Esophagus mucosa (tissue), 1 donor: ENCODE measurements at regions not wholly inside any gene's neighbourhood (a gene's known extent, or its start where the extent isn't known, plus 50 kb on each side); places are given as distances from the start of the nearest gene placed in this dataset.
A peak's percentile ranks its signal among the peaks of the same experiment; 100 is the strongest.

Experiments used
- ATAC-seq: fragments of 200-7000 bp; cut with Tn5 transposase; one replicate; pipeline ENCODE4 v1.9.1; 2020
- donor health status: DM: yes; HTN: yes; CAD: no.

DNA sequence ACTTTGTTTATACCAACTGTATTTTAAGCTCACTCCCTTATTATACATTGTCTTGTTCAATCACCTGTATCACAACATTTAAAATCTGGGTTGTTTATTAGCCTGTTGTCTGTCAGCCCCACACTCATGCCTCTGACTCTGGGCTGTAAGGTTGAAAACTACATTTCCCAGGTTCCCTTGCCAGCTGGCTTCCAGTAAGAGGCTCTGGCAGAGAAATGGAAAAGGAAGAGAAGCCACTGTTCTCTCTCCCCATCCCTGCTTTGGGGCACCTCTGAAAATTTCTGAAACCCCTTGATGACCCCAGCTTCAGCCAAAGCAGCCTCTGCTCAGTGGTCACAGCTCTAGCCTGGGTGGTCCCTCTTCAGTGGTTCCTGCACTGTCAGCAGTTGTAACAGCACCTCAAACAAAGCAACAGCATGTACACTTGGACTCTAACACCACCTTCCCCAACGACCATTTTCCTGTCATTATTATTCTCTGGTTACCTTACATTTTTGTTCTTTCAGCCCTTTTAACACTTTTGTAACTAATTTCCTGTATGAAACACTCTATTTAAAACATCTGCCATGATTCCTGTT, 108.9 kb upstream of the LGALSL start:
- no peak for ATAC-seq

DNA sequence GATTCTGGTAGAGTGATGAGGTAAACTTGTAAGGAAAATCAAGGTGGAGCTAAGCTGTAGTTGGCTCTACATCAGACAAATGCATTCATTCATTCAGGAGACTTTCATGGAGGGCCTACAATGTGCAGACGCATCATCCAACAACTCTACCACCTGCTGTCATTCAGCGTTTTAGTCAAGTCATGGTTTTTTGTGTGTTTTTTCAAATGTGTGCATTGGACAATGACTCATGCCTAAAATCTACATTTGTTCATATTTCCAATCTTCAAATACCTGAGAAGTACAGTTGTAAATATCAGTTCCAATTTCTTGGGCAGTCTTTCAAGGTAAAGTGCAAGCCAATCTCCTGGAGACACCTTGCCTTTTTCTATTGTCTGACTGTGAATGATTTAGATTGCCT, 108.0 kb upstream of the LGALSL start:
- no peak for ATAC-seq

DNA sequence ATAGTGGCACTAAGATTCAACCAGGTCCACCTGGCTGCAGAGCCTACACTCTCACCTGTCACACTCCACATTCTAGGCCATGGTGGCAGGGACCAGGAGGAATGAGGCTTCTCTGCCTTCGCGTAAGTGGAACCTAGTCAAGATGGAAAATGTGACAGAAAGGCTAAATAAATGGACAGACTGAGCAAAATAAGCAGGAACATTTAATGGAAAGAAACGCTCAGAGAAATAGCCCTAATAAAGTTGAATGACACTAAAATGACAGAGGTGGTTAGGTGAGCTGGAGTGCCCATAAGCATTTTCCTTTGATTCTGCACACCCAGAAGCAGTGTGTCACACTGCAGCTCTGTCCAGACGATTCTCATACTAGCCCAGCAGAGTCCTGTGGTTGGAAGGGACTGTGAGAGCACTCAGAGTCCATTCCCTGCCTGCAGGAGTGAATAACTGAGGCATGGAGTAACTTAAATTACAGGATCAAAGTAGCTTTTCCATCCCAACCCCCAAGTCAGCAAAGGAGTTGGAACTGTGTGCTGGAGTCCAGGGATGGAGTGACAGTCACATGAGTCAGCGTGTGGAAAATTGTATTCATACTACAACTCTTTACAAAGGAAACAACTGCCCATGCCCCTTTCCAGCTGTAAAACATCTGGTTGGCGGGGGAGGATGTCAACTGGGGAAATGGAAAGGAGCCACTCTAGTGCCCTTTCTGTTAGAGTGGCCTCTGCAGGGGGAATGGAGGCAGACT, 105.4 kb upstream of the LGALSL start:
- ATAC-seq = no peak

DNA sequence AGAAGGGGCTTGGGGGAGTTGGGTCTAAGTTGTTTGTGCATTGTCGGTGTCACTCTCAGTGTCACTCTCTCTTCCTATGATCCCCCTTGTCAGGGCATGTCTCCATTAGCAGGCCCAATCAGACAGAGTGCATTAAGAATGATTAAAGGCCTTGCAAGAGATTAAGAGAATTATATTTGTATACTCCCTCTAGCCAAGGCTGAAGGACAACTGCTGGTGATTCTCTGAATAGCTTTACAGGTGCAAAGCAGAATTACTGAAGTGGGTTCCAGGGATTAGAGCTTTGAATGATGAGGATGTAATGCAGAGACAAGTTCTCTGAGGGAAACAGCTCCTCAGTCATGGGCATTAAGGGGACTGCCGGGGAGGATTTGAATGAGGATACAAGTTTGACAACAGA, 104.8 kb upstream of the LGALSL start:
- ATAC-seq = no peak

DNA sequence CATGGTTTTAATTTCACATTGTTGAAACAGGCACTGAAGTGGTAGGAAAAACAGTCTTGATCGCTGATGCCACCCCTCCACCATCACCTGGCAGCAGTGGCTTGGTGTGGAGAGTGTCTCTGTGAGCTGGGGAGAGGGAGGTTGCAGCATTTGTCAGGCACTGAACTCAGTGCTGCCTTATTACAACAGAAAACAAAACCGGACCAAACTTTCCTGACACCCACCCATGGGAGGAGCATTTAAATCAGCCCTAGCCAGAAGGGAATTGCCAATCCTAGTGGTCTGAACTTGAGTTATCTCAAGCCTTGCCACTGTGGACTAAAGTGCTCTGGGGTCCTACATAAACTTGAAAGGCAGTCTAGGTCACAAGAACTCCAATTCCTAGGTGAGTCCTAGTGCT, 103.0 kb upstream of the LGALSL start:
- ATAC-seq = no peak

DNA sequence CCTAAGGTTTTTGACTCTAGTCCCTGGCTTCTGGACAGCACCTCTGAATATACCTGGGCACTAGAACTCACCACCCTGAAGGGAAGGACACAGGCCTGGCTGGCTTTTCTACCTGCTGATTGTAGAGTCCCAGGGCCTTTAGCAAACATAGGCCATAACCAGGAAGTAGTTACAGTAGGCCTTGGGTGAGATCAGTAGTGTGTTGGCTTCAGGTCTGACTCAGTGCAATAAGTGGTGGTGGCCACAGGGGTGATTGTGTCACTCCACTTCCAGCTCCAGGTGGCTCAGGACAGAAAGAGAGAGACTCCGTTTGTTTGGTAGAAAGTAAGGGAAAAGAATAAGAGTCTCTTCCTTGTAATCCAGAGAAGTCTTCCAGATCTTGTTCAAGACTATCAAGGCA, 101.7 kb upstream of the LGALSL start:
- peak; percentile 81 for ATAC-seq

DNA sequence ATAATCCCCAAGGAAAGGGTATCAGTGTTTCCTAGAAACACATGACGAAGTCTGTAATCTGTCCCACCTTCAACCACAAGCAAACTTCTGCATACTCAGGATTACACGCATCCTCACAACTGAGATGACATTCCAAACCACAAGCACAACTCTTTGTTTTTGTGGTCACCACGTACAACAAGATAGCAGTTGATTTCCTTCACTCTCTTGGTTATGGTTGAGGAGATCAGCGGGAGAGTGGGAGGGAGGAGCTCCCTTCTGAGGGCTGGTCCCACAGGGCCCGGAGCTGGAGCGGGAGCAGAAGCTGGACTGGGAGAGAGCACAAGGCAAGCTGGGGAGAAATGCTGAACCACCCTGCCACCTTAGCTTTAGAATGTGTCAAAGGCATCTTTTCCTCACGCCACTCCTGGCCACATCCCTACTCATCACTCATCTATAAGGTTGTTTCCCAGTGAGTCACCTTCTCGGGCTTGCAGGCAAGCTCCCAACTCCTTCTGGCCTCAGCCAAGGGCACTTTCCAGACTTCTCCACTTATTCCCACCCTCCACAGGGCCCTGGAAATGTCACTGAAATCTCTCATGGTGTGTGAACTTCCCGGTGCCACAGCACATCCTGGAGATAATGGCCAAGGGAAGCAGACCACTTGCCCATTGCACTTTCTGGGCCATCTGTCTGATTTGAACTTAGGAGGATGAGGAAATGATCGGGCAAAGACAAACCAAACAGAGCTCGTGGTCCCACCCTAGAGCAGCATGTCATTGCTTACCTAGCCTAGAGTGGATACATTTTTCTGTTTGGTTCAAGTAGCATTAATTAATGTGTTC, 98.9 kb upstream of the LGALSL start:
- peak; percentile 62 for ATAC-seq

DNA sequence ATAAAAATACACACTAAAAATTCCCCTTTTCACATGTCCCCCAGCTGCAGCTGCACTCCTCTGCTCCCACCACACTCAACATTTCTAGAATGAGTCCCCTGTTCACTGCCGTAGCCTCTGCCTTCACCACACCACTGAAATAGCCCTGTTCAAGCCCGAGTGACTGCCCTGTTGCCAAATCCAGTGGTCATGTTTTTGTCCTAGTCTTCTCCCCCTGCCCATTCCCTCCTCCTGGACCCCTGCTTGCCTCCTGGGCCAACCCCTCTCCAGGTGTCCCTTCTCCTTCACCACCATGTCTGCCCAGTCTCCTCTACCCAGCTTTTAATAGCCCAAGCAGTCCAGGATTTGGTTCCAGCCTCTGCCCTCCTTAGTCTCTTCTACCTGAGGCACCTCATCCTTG, 97.1 kb upstream of the LGALSL start:
- ATAC-seq = no peak

DNA sequence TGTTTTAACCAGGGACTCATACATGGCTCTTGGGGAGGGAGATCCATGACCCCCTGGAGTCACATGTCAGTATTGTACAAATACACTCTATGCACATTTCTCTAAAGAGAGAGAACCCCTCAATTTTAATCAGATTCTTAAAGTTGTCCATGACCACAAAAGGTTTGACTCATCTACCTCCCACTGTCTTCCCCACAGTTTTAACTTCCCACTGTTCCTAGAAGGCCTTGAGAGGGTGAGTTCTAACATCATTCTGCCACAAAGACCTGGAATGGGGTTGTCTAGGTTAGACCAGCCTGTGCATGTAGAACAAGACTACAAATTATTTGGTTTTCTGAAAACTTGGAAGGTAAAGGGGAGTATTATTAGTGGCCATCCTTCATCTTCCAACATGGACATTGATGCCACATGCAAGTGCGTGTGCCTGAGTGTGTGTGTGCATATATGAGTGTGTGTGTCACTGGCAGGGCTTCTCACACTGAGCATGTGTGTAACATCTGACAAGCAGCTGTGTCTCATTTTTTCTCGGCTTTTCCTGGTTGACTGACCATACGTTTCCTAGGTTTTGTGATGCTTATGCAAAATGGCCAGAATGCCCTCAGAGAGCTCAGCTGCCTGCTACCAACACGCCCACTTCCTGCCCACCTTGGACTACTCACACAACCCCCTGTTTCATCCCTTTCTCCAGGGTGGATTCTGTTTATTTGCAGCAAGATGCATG, 94.6 kb upstream of the LGALSL start:
- no peak for ATAC-seq

DNA sequence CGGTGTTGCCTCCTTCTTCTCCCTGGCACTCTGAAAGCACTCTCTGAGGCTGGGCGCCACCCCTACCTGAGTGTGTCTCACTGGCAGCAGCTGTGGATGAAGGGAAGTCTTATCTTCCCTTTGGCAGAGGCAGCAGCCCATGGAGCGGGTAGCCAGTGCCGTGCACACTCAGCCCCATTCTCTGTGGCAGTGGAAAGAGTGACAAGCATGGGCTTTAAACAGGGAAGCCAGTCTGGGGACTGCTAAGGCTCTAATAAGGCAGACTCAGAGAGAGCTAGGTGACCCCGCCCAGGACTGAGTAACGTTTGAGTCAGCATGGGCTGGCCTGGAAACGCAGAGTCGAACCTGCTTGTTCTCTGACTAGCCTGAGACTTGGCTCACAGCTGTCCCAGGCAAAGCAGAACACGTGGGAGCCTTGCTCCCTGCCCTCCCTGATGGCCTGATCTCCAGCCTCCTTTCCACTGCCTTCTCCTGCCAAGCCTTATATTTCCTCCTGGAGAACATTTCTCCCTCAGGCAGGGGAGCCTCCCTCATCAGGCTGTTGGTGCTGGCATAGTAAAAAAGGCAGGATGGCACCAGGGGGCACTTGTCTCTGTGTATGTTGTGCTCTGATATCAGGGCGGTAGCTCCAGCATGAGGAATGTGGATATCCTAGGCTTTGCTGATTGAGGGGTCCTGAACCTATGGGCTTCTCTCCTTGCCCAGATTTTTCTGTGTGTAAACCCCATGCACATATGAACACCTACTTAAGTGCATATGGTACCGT, 93.9 kb upstream of the LGALSL start:
- peak; percentile 88 for ATAC-seq

DNA sequence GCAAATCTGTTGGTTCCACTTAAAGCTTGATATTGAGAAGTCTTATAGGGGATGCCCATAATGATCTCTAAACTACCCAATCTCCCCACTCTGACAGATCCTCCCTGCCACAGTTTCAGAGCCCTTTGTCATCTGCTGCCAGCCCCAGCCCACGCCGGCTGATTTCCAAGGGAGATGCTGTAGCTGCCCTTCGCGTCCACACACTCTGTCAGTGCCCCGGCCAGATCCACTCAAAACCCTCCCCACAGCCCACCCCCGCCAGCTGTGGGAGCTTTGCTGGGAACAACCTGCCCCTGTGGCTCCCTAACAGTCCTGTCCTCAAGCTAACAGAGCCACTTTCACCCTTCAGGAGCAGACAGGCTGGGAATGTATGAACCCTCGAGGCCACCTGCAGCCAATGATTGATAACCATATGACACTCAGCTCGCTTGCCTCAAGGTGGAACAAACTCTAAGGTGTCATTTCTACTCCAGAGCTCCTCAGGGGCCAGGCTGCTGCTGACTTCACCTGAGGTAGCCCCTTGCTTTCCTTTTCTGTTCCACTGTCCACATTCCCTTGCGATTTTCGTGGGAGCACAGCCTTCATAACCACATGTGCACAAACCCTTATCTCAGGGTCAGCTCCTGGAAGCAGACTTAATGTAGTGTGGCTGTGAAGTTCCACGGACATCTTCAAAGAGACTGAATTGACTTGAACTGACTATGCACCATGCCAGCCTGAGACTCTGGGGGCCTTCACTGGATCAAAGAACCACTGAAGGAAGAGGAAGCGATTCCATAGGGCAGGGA, 92.6 kb upstream of the LGALSL start:
- ATAC-seq = no peak

DNA sequence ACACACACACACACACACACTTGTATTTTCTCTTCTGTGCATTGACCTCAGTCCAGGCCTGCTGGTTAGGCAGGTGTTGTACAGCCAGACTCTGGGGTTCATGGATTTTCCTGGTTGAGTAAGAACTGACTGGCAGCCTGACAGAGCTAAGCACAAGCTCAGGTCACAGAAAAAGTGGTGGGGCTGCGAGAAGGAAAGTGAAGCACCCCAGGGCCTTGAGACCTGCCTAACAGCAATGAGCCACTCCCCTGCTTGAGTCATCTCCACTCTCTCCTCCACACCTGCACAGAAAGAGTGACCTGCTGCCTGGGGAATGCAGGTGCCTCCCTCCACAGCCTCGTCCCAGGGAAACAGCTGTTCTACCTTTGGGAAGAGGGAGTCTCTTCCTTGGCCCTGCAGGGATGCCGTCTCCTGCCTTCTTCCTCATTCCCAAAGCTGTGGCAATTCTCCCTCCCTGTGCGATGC, 91.4 kb upstream of the LGALSL start:
- ATAC-seq = peak; percentile 90

DNA sequence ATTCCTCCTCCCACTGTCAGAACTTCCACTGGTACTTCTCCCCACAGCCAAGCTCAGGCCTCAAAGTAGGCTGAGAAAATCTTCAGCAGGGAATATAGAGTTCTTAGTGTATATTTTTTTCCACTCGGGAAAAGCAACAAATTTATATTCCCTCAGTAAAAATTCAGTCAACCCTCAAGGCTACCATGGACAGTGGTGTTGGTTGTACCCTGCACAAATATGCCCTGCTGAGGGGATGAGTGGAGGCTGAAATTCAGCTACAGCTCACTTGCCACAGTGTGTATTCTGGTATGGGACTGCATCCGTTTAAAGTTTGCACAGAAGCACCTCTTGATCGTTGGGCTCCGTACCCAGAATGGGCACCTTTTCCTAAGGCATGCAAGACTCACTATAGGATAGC, 90.8 kb upstream of the LGALSL start:
- ATAC-seq = no peak

DNA sequence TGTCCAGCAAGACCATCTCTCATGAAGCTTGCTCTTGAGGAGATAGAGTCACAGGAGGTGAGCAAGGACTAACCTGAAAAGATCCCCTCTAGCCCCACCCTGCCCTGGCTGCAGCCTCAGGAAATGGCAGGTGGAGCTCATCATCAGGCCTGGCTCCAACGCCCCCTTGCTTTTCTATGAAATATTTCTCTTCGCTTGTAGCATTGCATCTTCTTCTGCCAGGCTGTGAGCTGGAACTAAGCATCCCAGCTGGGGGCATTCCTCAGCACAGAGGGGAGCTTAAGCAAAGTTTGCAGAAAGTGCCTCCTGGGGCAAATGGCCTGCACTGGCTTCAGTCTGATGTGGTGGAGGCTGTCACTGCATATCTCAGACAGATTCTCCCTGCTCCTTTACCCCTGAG, 90.1 kb upstream of the LGALSL start:
- ATAC-seq = no peak

DNA sequence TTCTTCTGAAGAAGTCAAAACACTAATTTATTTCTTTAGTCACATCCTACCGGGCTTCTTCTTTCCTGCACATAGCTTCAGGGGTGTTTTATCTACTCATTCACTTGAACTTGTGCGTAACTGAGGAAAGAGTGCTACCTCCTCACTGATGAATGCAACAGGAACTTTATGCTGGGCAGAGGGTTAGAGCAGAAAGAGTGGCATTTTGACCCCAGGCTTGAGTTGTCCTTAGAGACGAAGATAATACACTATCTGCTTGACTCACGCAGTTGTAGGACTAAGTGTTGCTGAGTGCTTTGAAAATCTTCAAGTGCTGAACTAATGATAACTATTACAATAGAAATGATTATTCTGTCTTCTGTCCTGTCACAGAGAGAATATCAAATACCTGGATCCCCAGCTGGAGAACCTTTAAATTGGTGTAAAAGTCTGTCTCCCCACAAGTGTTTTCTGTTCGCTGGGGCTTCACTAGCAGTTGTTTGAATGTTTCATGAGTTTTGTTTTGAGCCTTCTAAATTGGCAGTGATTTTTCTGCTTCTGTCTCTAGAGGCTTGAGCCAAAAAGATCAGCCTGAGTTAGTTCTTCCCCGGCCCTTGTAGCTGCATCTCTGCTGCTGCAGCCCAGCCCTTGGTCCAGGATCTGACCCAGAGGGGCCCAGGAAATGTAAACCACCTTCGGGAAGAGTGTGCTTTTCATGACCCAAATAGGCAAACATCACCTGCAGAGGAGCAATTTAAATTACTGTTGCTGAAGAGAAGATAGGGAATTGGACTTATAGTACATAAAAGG, 86.3 kb upstream of the LGALSL start:
- ATAC-seq = no peak

DNA sequence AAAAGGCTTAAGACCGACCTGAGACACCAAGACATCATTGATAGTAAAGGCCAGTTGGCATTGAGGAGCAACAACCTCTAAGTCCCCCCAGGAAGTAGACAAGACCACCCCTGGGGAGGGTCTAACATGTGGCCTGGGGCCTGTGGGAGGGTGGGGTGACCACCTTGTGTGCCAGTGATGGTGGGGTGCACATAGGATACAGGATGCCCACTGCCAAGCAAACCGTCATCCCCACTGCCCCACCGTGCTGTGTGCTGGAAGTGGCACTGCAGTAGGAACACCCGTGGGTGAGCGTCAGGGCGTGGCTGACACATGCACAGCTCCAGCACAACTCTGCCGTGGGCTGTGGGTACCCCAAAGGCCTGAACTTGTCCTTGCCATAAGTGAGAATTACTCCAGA, 84.3 kb upstream of the LGALSL start:
- no peak for ATAC-seq

DNA sequence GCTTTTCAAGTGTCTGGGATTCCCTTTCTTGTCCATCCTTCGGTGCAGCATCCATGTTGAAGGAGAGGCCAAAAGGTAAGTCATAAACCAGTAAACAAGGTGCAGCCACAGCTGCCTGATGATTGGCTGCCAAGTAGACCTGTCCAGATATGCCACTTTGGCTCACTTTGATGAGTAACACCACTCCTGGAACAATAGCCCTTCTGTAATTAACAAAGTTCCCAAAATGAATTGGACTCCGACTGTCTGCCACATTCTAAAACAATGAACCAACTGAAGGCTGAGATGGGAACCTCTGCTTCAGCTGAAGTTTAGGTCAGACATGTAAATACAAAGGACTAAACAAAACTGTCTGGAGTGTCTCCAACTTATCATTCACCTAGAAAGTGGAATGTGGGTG, 82.2 kb upstream of the LGALSL start:
- ATAC-seq = peak; percentile 93

DNA sequence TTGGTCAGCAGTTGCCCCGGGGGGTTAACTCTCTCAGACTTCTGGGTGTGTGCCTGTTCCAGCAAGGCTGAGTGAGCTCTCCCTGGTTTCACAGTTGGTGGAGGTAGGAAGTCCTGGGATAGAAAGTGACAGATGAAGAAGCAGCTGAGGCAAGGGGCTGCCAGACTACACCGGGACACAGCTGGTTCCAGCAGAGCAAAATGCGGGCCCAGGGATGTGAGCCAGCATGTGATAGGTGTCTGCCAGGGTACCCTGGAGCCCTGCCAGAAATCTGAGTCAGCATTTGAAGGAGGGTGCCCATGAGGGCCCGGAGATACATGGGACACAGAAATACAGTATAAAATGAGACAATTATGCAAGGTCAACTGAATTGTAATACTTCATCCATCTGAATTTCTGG, 79.3 kb upstream of the LGALSL start:
- no peak for ATAC-seq

DNA sequence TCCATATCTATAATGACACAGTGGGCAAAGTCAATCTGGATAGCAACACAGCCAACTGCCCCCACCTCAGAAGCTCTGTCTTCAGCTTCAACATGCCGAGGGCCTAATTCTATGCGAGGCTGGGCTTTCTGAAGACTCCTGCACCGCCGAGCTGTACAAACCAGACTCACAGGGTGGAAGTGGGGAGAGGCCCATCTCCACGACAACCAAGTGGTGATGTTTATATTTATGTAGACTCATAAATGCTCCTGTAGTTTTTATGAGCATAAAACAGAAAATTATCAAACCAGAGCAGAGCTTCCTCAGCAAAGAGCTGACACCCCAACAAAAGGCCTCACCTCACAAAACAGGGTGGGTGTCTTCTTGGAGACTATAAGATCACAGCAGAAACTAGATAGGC, 77.0 kb upstream of the LGALSL start:
- ATAC-seq = no peak

DNA sequence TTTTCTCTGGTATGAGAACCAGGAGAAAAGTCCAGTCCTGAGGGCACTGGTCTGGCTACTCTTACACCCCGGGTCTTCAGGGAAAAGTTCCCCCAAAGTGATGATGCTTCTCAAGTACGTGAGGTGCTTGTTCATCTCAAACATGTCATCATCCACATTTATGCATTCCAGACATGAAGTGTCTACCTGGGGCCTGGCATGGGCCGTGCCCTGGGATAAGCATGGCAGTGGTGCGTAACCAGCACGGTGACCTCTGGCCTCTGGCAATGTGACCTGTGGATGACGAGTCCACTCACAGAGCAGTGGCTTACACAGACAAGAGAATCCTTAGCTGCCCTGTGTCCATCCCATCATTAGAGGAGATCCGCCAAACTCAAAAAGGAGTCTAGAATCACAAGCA, 74.8 kb upstream of the LGALSL start:
- ATAC-seq = no peak
